HG02943 (cell line): ENCODE measurements at regions not wholly inside any gene's neighbourhood (a gene's known extent, or its start where the extent isn't known, plus 50 kb on each side); places are given as distances from the start of the nearest gene placed in this dataset.
"Not testable (repeated sequence)": the region's sequence is repeated elsewhere in the genome, so short reads cannot be mapped to it uniquely, and the experiment has no call there.

Experiments
- ATAC-seq: cut with Tn5 transposase; IDR thresholded peaks from one replicate; pipeline ENCODE4 v1.9.1; 2021; ENCODE audit warnings: mild to moderate bottlenecking, low read depth, moderate library complexity; ENCODE audit not compliant: unreplicated experiment

GRCh38 chr2:83364264-83364663, 1094.8 kb downstream of the SUCLG1 start:
- ATAC-seq, result no peak

GRCh38 chr2:83363138-83363537, 1095.9 kb downstream of the SUCLG1 start:
- ATAC-seq, result not testable (repeated sequence)

- ATAC-seq, result no peak
These were observed 1099.7 kb downstream of the SUCLG1 start for GRCh38 chr2:83359336-83359735.

- no peak for ATAC-seq
These were observed 1116.2 kb downstream of the SUCLG1 start for GRCh38 chr2:83342860-83343329.

- ATAC-seq, result no peak
These were observed 1118.7 kb downstream of the SUCLG1 start for GRCh38 chr2:83340424-83340823.

GRCh38 chr2:83339942-83340341, 1119.1 kb downstream of the SUCLG1 start:
- ATAC-seq, result not testable (repeated sequence)

GRCh38 chr2:83331810-83332209, 1127.3 kb downstream of the SUCLG1 start:
- no peak for ATAC-seq

- ATAC-seq, result no peak
These were observed 1136.0 kb downstream of the SUCLG1 start for GRCh38 chr2:83323038-83323437.

- no peak for ATAC-seq
These were observed 1139.0 kb downstream of the SUCLG1 start for GRCh38 chr2:83320053-83320452.

GRCh38 chr2:83305758-83306378, 1153.2 kb downstream of the SUCLG1 start:
- no peak for ATAC-seq

GRCh38 chr2:83291083-83291482, 1168.0 kb downstream of the SUCLG1 start:
- ATAC-seq, result no peak

- ATAC-seq, result no peak
These were observed 1176.2 kb downstream of the SUCLG1 start for GRCh38 chr2:83282841-83283240.

- ATAC-seq, result no peak
These were observed 1176.9 kb downstream of the SUCLG1 start for GRCh38 chr2:83282043-83282795.

- no peak for ATAC-seq
These were observed 1178.7 kb downstream of the SUCLG1 start for GRCh38 chr2:83280391-83280790.

GRCh38 chr2:83273322-83273721, 1185.8 kb downstream of the SUCLG1 start:
- ATAC-seq, result no peak

GRCh38 chr2:83261591-83262136, 1197.4 kb downstream of the SUCLG1 start:
- no peak for ATAC-seq

GRCh38 chr2:83253848-83254247, 1205.2 kb downstream of the SUCLG1 start:
- ATAC-seq, result no peak

- ATAC-seq, result no peak
These were observed 1207.7 kb downstream of the SUCLG1 start for GRCh38 chr2:83251321-83251872.

- not testable (repeated sequence) for ATAC-seq
These were observed 1213.1 kb downstream of the SUCLG1 start for GRCh38 chr2:83245806-83246537.

GRCh38 chr2:83240611-83241010, 1218.5 kb downstream of the SUCLG1 start:
- no peak for ATAC-seq

- ATAC-seq, result no peak
These were observed 1221.0 kb downstream of the SUCLG1 start for GRCh38 chr2:83238111-83238510.
